Endothelial cell of umbilical vein (primary cell): ENCODE measurements at regions not wholly inside any gene's neighbourhood (a gene's known extent, or its start where the extent isn't known, plus 50 kb on each side); places are given as distances from the start of the nearest gene placed in this dataset.

Experiments
- BruUV-seq: library from RNA; stranded (reverse); fragments of 400-500 nt; replicated peaks from 2 replicates; lab custom pipeline; 2021; lab: Mats Ljungman, UMichigan
- CTCF ChIA-PET: fragments of 300-600, 350-600 bp; sonication (Branson Sonifier 250); formaldehyde crosslinking; loops from one replicate; lab custom pipeline; 2021; ENCODE audit warnings: antibody characterized with exemption, inconsistent platforms; lab: Charles Lee
- POLR2A ChIA-PET: fragments of 300-600, 350-600 bp; sonication (Branson Sonifier 250); formaldehyde crosslinking; loops from one replicate; lab custom pipeline; 2021; ENCODE audit warnings: antibody characterized with exemption, inconsistent platforms; lab: Charles Lee
- DNase-seq: peaks from one replicate; pipeline ENCODE4 v3.0.0-alpha.2; 2011; ENCODE audit warnings: low read depth, low spot score
- FAIRE-seq: peaks from 2 replicates; lab custom pipeline; 2011; peaks lifted over from hg19 to GRCh38; lab: Jason Lieb, UNC
- H2AFZ ChIP-seq: 2 replicates; pipeline ENCODE4 v1.6.0; 2012; ENCODE audit warnings: low read depth, low read length, control low read depth, inconsistent platforms
- H3K27ac ChIP-seq: 2 replicates; pipeline ENCODE4 v1.5.1; 2011; ENCODE audit warnings: low read depth, mild to moderate bottlenecking, control low read depth, low read length, moderate library complexity; ENCODE audit not compliant: insufficient read depth
- H3K27me3 ChIP-seq, 2 experiments: 2 replicates each; pipeline versions ENCODE4 v1.6.0 to v1.6.1; 2011; ENCODE audit warnings: low read length in 2 of 2, mixed read lengths in 1 of 2; ENCODE audit not compliant: control insufficient read depth in 2 of 2, insufficient read depth in 2 of 2
- H3K36me3 ChIP-seq, 2 experiments: 2 replicates in 1 of 2; 3 replicates in 1 of 2; pipeline ENCODE4 v1.5.1; 2011; ENCODE audit warnings: low read length in 2 of 2, mild to moderate bottlenecking in 1 of 2, moderate library complexity in 1 of 2; ENCODE audit not compliant: control insufficient read depth in 2 of 2, insufficient read depth in 2 of 2; ENCODE audit errors: extremely low read depth in 1 of 2
- H3K4me1 ChIP-seq: 3 replicates; pipeline ENCODE4 v1.5.1; 2011; ENCODE audit warnings: mild to moderate bottlenecking, low read length; ENCODE audit not compliant: control insufficient read depth, insufficient read depth; ENCODE audit errors: extremely low read depth
- H3K4me2 ChIP-seq: 2 replicates; pipeline ENCODE4 v1.6.1; 2011; ENCODE audit warnings: low read length, control low read depth, mixed read lengths; ENCODE audit not compliant: insufficient read depth
- H3K4me3 ChIP-seq, 3 experiments: fragments of 200-600 bp in 1 of 3; sonication (generic), shearing (Covaris generic) in 1 of 3; replicated peaks in 1 of 3; 2 replicates each; pipeline ENCODE4 v1.5.1; 2011 to 2016; ENCODE audit warnings: control low read depth in 3 of 3, low read length in 3 of 3, mild to moderate bottlenecking in 2 of 3, inconsistent platforms in 1 of 3, low read depth in 1 of 3, moderate library complexity in 1 of 3; ENCODE audit not compliant: insufficient read depth in 1 of 3
- H3K79me2 ChIP-seq: 2 replicates; pipeline ENCODE4 v1.6.0; 2012; ENCODE audit warnings: low read length, inconsistent platforms; ENCODE audit not compliant: control insufficient read depth, insufficient read depth
- H3K9ac ChIP-seq: replicated peaks from 2 replicates; pipeline ENCODE3; 2011; ENCODE audit warnings: low read length, control low read depth; ENCODE audit not compliant: insufficient read depth; ENCODE audit errors: extremely low read depth
- H3K9me1 ChIP-seq: replicated peaks from 3 replicates; pipeline ENCODE4 v1.6.0; 2011; ENCODE audit warnings: mild to moderate bottlenecking, low read length; ENCODE audit not compliant: control insufficient read depth, insufficient read depth; ENCODE audit errors: extremely low read depth
- H3K9me3 ChIP-seq: replicated peaks from 2 replicates; pipeline ENCODE4 v1.5.1; 2012; ENCODE audit warnings: low read length, inconsistent platforms; ENCODE audit not compliant: control insufficient read depth, insufficient read depth
- H4K20me1 ChIP-seq: replicated peaks from 2 replicates; pipeline ENCODE3; 2011; ENCODE audit warnings: mild to moderate bottlenecking, low read length; ENCODE audit not compliant: control insufficient read depth, insufficient read depth; ENCODE audit errors: extremely low read depth
- CTCF ChIP-seq, 2 donors: IDR thresholded peaks; 1 replicate in 1 of 2; 2 replicates in 1 of 2; pipeline ENCODE4 v1.5.1; 2011; ENCODE audit warnings: low read length in 2 of 2, mild to moderate bottlenecking in 2 of 2, moderate library complexity in 2 of 2, control low read depth in 1 of 2, inconsistent platforms in 1 of 2, low read depth in 1 of 2; ENCODE audit not compliant: insufficient read depth in 1 of 2; ENCODE audit errors: extremely low read depth in 1 of 2
- EZH2 ChIP-seq: IDR thresholded peaks from 2 replicates; pipeline ENCODE4 v1.6.1; 2012; ENCODE audit warnings: borderline replicate concordance, low read depth, mild to moderate bottlenecking, moderate library complexity, low read length, inconsistent platforms; ENCODE audit not compliant: severe bottlenecking
- FOS ChIP-seq: IDR thresholded peaks from 2 replicates; pipeline ENCODE4 v1.6.1; 2011; ENCODE audit warnings: mild to moderate bottlenecking, low read length, moderate library complexity, borderline replicate concordance; ENCODE audit not compliant: insufficient read depth
- GATA2 ChIP-seq: IDR thresholded peaks from 2 replicates; pipeline ENCODE4 v1.7.0; 2011; ENCODE audit warnings: low read depth, mild to moderate bottlenecking, moderate library complexity, mixed read lengths, low read length; ENCODE audit not compliant: insufficient read length, insufficient read depth
- JUN ChIP-seq: IDR thresholded peaks from 2 replicates; pipeline ENCODE4 v1.6.1; 2011; ENCODE audit warnings: borderline replicate concordance, low read depth; ENCODE audit not compliant: insufficient read length, insufficient read depth
- MAX ChIP-seq: IDR thresholded peaks from 2 replicates; pipeline ENCODE4 v1.6.1; 2011; ENCODE audit not compliant: insufficient read depth, insufficient read length
- MYC ChIP-seq: IDR thresholded peaks from one replicate; pipeline ENCODE4 v1.6.1; 2011; ENCODE audit warnings: mild to moderate bottlenecking, low read depth, low read length
- POLR2A ChIP-seq: IDR thresholded peaks from 2 replicates; pipeline ENCODE4 v1.6.1; 2012; ENCODE audit warnings: low read depth, mild to moderate bottlenecking, control low read depth, low read length
- POLR2AphosphoS5 ChIP-seq: IDR thresholded peaks from 2 replicates; pipeline ENCODE4 v1.6.1; 2012; ENCODE audit warnings: low read depth, mild to moderate bottlenecking, control low read depth, low read length, moderate library complexity; ENCODE audit not compliant: insufficient read depth
- dilution Hi-C: fragments of 300-500 bp; cut with MboI; formaldehyde crosslinking; loops from one replicate; pipeline ENCODE4 v1.15.0; 2019; ENCODE audit warnings: low sequenced_read_pairs; ENCODE audit not compliant: extremely low pct_ligation_motif_present
- intact Hi-C: fragments of 100-400 bp; cut with micrococcal nuclease; formaldehyde crosslinking; loops from one replicate; pipeline ENCODE4 v1.10.0; 2022

GRCh38 chr2:102082571-102083392, 59.8 kb upstream of the IL1R1 start:
- Histone ChIP-seq H3K4me2 (peak overlapping the region; percentile 86), H3K4me3 (peak overlapping the region in 1 of 3 experiments; percentile 19), H3K36me3 (no peaks in the 10 kb centered on the region), H3K9me1 (no peaks in the 10 kb centered on the region), H3K27ac (peak overlapping the region; percentile 60), H3K9me3 (no peaks in the 10 kb centered on the region), H3K9ac (peak overlapping the region; percentile 3), H2AFZ (peak overlapping the region; percentile 68), H3K27me3 (no peaks in the 10 kb centered on the region), H3K4me1 (peaks cover 20% of the 10 kb centered on the region), H3K79me2 (no peaks in the 10 kb centered on the region), H4K20me1 (no peaks in the 10 kb centered on the region)
- peak; percentile 88 for DNase-seq
- ChIA-PET POLR2A (no interaction called here), CTCF (interaction anchor here (0.5 to 2.3 kb wide), 11 partner anchors 10 to 158 kb away, joined by 3 to 13 read pairs (median 4); no protein-coding TSS in a partner anchor)
- no peak for TF ChIP-seq MYC
- peak; percentile 96 for TF ChIP-seq FOS
- peak; percentile 25 for TF ChIP-seq JUN
- peak; percentile 21 for TF ChIP-seq MAX
- TF ChIP-seq POLR2A = no peak
- TF ChIP-seq CTCF (IDR thresholded peaks at IDR 0.05; ENCODE audit: extremely low read depth in 1 of 2, insufficient read depth in 1 of 2, low read depth in 1 of 2, low read length in 2 of 2) = no peak
- TF ChIP-seq POLR2AphosphoS5 = peak; percentile 33
- no peak for TF ChIP-seq EZH2
- peak; percentile 56 for TF ChIP-seq GATA2
- FAIRE-seq = peak; percentile 96
- dilution Hi-C loops = no loop called here
- no TSS peak for BruUV-seq
- intact Hi-C loops = loop anchor here (1.0 to 2.0 kb wide), 2 partner anchors 18 to 22 kb away; no protein-coding TSS in a partner anchor
